CD14-positive monocyte (primary cell): ENCODE measurements at regions not wholly inside any gene's neighbourhood (a gene's known extent, or its start where the extent isn't known, plus 50 kb on each side); places are given as distances from the start of the nearest gene placed in this dataset.

Experiments used
- DNase-seq, 3 donors: peaks; one replicate each; pipeline ENCODE4 v3.0.0-alpha.2; 2011 to 2022
- H2AFZ ChIP-seq: 2 replicates; pipeline ENCODE4 v1.6.0; 2012; ENCODE audit warnings: mild to moderate bottlenecking, low read depth, low read length, inconsistent platforms; ENCODE audit not compliant: insufficient read depth, poor library complexity, severe bottlenecking
- H3K27ac ChIP-seq, 2 donors: 1 replicate in 1 of 2; 2 replicates in 1 of 2; pipeline ENCODE4 v1.5.1; 2012 to 2013; ENCODE audit warnings: low read length in 2 of 2, control low read depth in 1 of 2, inconsistent platforms in 1 of 2, low read depth in 1 of 2, mild to moderate bottlenecking in 1 of 2
- H3K27me3 ChIP-seq, 2 donors: one replicate each; pipeline versions ENCODE4 v1.6.0 to v1.6.1; 2011 to 2013; ENCODE audit warnings: low read length in 2 of 2; ENCODE audit not compliant: control insufficient read depth in 2 of 2, insufficient read depth in 2 of 2
- H3K36me3 ChIP-seq, 2 donors: replicated peaks in 1 of 2; 1 replicate in 1 of 2; 2 replicates in 1 of 2; pipeline versions ENCODE4 v1.5.1 to v1.6.1; 2012 to 2013; ENCODE audit warnings: low read length in 2 of 2, control low read depth in 1 of 2, inconsistent platforms in 1 of 2, mild to moderate bottlenecking in 1 of 2; ENCODE audit not compliant: insufficient read depth in 2 of 2, control insufficient read depth in 1 of 2
- H3K4me1 ChIP-seq, 2 donors: 1 replicate in 1 of 2; 2 replicates in 1 of 2; pipeline versions ENCODE4 v1.5.1 to v1.6.1; 2012 to 2013; ENCODE audit warnings: low read length in 2 of 2, control low read depth in 1 of 2, inconsistent platforms in 1 of 2, mild to moderate bottlenecking in 1 of 2, moderate library complexity in 1 of 2; ENCODE audit not compliant: insufficient read depth in 2 of 2, control insufficient read depth in 1 of 2
- H3K4me2 ChIP-seq: replicated peaks from 2 replicates; pipeline ENCODE3; 2012; ENCODE audit warnings: low read length, moderate library complexity, mild to moderate bottlenecking; ENCODE audit not compliant: poor library complexity, severe bottlenecking; ENCODE audit errors: extremely low read depth
- H3K4me3 ChIP-seq, 3 experiments: fragments of 200-600 bp in 1 of 3; sonication (generic) in 1 of 3; replicated peaks in 1 of 3; 1 replicate in 2 of 3; 2 replicates in 1 of 3; pipeline ENCODE4 v1.5.1; 2011 to 2013; ENCODE audit warnings: low read length in 3 of 3, mild to moderate bottlenecking in 3 of 3, control low read depth in 2 of 3, low read depth in 2 of 3, inconsistent platforms in 1 of 3, moderate library complexity in 1 of 3
- H3K79me2 ChIP-seq: 2 replicates; pipeline ENCODE4 v1.6.0; 2012; ENCODE audit warnings: mild to moderate bottlenecking, control low read depth, inconsistent platforms, low read length, moderate library complexity; ENCODE audit not compliant: insufficient read depth
- H3K9ac ChIP-seq: 2 replicates; pipeline ENCODE4 v1.6.0; 2017; ENCODE audit warnings: low read length, mild to moderate bottlenecking; ENCODE audit not compliant: insufficient read depth, poor library complexity, severe bottlenecking
- H3K9me3 ChIP-seq, 2 donors: replicated peaks in 1 of 2; 1 replicate in 1 of 2; 2 replicates in 1 of 2; pipeline versions ENCODE4 v1.5.1 to v1.6.1; 2012 to 2013; ENCODE audit warnings: low read length in 2 of 2, control low read depth in 1 of 2; ENCODE audit not compliant: control insufficient read depth in 1 of 2, insufficient read depth in 1 of 2
- H4K20me1 ChIP-seq: 2 replicates; pipeline ENCODE4 v1.6.0; 2012; ENCODE audit warnings: mild to moderate bottlenecking, low read length, control low read depth, moderate library complexity; ENCODE audit not compliant: insufficient read depth
- H3K27ac Mint-ChIP-seq, 7 donors: one replicate each; pipeline ENCODE4 v1.8.0; 2020; ENCODE audit warnings: mild to moderate bottlenecking in 7 of 7, mixed read lengths in 7 of 7, moderate library complexity in 6 of 7, inconsistent platforms in 2 of 7
- H3K27me3 Mint-ChIP-seq, 3 donors: one replicate each; pipeline ENCODE4 v1.8.0; 2021 to 2022; ENCODE audit warnings: low read depth in 3 of 3, mild to moderate bottlenecking in 3 of 3, mixed read lengths in 3 of 3, moderate library complexity in 3 of 3, inconsistent platforms in 1 of 3
- H3K36me3 Mint-ChIP-seq, 2 donors: one replicate each; pipeline ENCODE4 v1.8.0; 2020; ENCODE audit warnings: mixed read lengths in 2 of 2, inconsistent platforms in 1 of 2, mild to moderate bottlenecking in 1 of 2
- H3K4me1 Mint-ChIP-seq: one replicate; pipeline ENCODE4 v1.8.0; 2020; ENCODE audit warnings: mild to moderate bottlenecking, mixed read lengths
- H3K4me3 Mint-ChIP-seq, 2 donors: one replicate each; pipeline ENCODE4 v1.8.0; 2020; ENCODE audit warnings: mild to moderate bottlenecking in 2 of 2, mixed read lengths in 2 of 2, moderate library complexity in 1 of 2
- H3K9me3 Mint-ChIP-seq, 7 donors: one replicate each; pipeline ENCODE4 v1.8.0; 2020 to 2022; ENCODE audit warnings: mixed read lengths in 7 of 7, mild to moderate bottlenecking in 6 of 7, moderate library complexity in 6 of 7, inconsistent platforms in 2 of 7
- WGBS: methylation state at CpG from one replicate; pipeline ENCODE4 v1.1.5; 2013; ENCODE audit warnings: missing lambda C conversion rate; ENCODE audit not compliant: insufficient coverage; 5-methylcytosine and 5-hydroxymethylcytosine counted together
- intact Hi-C, 2 donors: fragments of 100-400 bp; cut with micrococcal nuclease; formaldehyde crosslinking; loops; one replicate each; pipeline versions ENCODE4 v1.15.0 to v1.15.1; 2023
- TF ChIP-seq, protein P1 (sequence below): fragments of 200-600 bp; IDR thresholded peaks from one replicate; pipeline ENCODE4 v1.8.0; 2022; ENCODE audit warnings: antibody characterized with exemption, mild to moderate bottlenecking

GRCh38 chr19:29096896-29097295 lies 116.1 kb downstream of the UQCRFS1 start:
- Histone ChIP-seq H3K4me1 (no peaks in the 10 kb centered on the region), H3K27ac (no peak overlapping the region), H4K20me1 (no peaks in the 10 kb centered on the region), H2AFZ (no peak overlapping the region), H3K79me2 (no peaks in the 10 kb centered on the region), H3K36me3 (no peaks in the 10 kb centered on the region), H3K27me3 (no peaks in the 10 kb centered on the region), H3K4me3 (no peak overlapping the region), H3K9me3 (peaks cover 21 to 32% of the 10 kb centered on the region in 2 donors), H3K4me2 (no peak overlapping the region), H3K9ac (no peak overlapping the region)
- Mint-ChIP-seq H3K4me3 (no peak overlapping the region), H3K9me3 (peaks cover 4 to 43% (median 23%) of the 10 kb centered on the region in 7 donors), H3K4me1 (no peaks in the 10 kb centered on the region), H3K36me3 (no peaks in the 10 kb centered on the region), H3K27me3 (peaks cover 0 to 2% (median 0%) of the 10 kb centered on the region in 3 donors), H3K27ac (no peak overlapping the region)
- DNase-seq, result no peak
- TF ChIP-seq, protein P1, sequence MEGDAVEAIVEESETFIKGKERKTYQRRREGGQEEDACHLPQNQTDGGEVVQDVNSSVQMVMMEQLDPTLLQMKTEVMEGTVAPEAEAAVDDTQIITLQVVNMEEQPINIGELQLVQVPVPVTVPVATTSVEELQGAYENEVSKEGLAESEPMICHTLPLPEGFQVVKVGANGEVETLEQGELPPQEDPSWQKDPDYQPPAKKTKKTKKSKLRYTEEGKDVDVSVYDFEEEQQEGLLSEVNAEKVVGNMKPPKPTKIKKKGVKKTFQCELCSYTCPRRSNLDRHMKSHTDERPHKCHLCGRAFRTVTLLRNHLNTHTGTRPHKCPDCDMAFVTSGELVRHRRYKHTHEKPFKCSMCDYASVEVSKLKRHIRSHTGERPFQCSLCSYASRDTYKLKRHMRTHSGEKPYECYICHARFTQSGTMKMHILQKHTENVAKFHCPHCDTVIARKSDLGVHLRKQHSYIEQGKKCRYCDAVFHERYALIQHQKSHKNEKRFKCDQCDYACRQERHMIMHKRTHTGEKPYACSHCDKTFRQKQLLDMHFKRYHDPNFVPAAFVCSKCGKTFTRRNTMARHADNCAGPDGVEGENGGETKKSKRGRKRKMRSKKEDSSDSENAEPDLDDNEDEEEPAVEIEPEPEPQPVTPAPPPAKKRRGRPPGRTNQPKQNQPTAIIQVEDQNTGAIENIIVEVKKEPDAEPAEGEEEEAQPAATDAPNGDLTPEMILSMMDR, result no peak
- WGBS, result 89% methylated on average over 2 of the region's 2 CpGs
- intact Hi-C loops, result no loop called here

DNA sequence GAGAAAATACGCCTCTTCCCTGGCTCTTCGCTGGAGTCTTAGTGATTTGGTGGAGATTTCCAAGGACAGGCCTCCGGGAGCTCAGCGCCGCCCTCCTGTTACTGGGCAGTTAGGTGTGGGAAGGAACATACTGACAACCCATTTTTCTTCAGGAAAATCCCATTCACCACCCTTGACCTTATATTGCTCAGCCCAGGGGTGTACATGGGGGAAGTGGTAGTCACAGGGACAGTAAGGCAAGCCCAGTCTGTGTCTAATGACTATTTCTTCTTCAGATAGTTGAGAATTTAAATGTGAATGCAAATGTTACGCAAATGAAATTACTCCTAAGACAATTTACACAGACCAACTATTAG lies 119.4 kb downstream of the UQCRFS1 start:
- Histone ChIP-seq H3K4me2 (no peak overlapping the region), H3K27ac (no peak overlapping the region), H3K79me2 (no peaks in the 10 kb centered on the region), H2AFZ (no peak overlapping the region), H4K20me1 (no peaks in the 10 kb centered on the region), H3K36me3 (no peaks in the 10 kb centered on the region), H3K4me3 (no peak overlapping the region), H3K4me1 (no peaks in the 10 kb centered on the region), H3K27me3 (no peaks in the 10 kb centered on the region), H3K9me3 (peaks cover 6 to 18% of the 10 kb centered on the region in 2 donors), H3K9ac (no peak overlapping the region)
- TF ChIP-seq, protein P1, result no peak
- H3K36me3 Mint-ChIP-seq, result no peaks in the 10 kb centered on the region
- H3K27me3 Mint-ChIP-seq, result no peaks in the 10 kb centered on the region
- no peak for DNase-seq
- WGBS, result no CpG with 5 or more reads among the region's 6 CpGs
- H3K4me1 Mint-ChIP-seq, result no peaks in the 10 kb centered on the region
- no peak overlapping the region for H3K4me3 Mint-ChIP-seq
- intact Hi-C loops, result no loop called here
- no peak overlapping the region for H3K27ac Mint-ChIP-seq
- peaks cover 2 to 33% (median 17%) of the 10 kb centered on the region in 7 donors for H3K9me3 Mint-ChIP-seq
